A673 (cell line): ENCODE measurements at regions not wholly inside any gene's neighbourhood (a gene's known extent, or its start where the extent isn't known, plus 50 kb on each side); places are given as distances from the start of the nearest gene placed in this dataset.
"Not testable (repeated sequence)": the region's sequence is repeated elsewhere in the genome, so short reads cannot be mapped to it uniquely, and the experiment has no call there.

Experiments used
- EZH2 ChIP-seq: fragments of 200-600 bp; sonication (generic); IDR thresholded peaks from 2 replicates; pipeline ENCODE4 v1.6.1; 2017; ENCODE audit warnings: borderline replicate concordance, low read depth, mild to moderate bottlenecking, mixed read lengths, antibody characterized with exemption, low read length; ENCODE audit not compliant: poor library complexity, severe bottlenecking
- TF ChIP-seq, protein P1 (sequence below): fragments of 300-800, 200-600 bp; sonication (generic); conservative IDR thresholded peaks from 2 replicates; pipeline ENCODE4 v1.5.1; 2017; ENCODE audit warnings: low read depth, mild to moderate bottlenecking, antibody characterized with exemption, low read length, moderate library complexity, mixed read lengths

DNA sequence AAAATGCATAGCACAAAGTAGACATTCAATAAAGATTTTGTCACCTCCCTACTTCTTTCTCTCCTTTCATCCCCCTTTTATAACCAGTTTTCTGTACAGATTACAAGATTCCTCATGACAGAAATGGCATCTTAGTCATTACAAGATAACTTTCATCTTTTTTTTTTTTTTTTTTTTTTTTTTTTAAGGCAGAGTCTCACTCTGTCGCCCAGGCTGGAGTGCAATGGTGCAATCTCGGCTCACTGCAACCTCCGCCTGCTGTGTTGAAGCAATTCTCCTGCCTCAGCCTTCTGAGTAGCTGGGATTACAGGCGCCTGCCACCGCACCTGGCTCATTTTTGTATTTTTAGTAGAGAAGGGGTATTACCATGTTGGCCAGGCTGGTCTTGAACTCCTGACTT is 75.2 kb upstream of the TMC1 start:
- TF ChIP-seq, protein P1, sequence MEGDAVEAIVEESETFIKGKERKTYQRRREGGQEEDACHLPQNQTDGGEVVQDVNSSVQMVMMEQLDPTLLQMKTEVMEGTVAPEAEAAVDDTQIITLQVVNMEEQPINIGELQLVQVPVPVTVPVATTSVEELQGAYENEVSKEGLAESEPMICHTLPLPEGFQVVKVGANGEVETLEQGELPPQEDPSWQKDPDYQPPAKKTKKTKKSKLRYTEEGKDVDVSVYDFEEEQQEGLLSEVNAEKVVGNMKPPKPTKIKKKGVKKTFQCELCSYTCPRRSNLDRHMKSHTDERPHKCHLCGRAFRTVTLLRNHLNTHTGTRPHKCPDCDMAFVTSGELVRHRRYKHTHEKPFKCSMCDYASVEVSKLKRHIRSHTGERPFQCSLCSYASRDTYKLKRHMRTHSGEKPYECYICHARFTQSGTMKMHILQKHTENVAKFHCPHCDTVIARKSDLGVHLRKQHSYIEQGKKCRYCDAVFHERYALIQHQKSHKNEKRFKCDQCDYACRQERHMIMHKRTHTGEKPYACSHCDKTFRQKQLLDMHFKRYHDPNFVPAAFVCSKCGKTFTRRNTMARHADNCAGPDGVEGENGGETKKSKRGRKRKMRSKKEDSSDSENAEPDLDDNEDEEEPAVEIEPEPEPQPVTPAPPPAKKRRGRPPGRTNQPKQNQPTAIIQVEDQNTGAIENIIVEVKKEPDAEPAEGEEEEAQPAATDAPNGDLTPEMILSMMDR = not testable (repeated sequence)
- not testable (repeated sequence) for TF ChIP-seq EZH2
